GM10266 (cell line): ENCODE measurements at regions not wholly inside any gene's neighbourhood (a gene's known extent, or its start where the extent isn't known, plus 50 kb on each side); places are given as distances from the start of the nearest gene placed in this dataset.

Experiments used
- DNase-seq: peaks from one replicate; pipeline ENCODE4 v3.0.0; 2012; ENCODE audit errors: extremely low spot score
- TF ChIP-seq, protein P1 (sequence below): IDR thresholded peaks from 2 replicates; pipeline ENCODE4 v1.5.1; 2012; ENCODE audit warnings: mild to moderate bottlenecking, low read depth; ENCODE audit not compliant: control insufficient read depth, insufficient read depth; ENCODE audit errors: missing control alignments

DNA sequence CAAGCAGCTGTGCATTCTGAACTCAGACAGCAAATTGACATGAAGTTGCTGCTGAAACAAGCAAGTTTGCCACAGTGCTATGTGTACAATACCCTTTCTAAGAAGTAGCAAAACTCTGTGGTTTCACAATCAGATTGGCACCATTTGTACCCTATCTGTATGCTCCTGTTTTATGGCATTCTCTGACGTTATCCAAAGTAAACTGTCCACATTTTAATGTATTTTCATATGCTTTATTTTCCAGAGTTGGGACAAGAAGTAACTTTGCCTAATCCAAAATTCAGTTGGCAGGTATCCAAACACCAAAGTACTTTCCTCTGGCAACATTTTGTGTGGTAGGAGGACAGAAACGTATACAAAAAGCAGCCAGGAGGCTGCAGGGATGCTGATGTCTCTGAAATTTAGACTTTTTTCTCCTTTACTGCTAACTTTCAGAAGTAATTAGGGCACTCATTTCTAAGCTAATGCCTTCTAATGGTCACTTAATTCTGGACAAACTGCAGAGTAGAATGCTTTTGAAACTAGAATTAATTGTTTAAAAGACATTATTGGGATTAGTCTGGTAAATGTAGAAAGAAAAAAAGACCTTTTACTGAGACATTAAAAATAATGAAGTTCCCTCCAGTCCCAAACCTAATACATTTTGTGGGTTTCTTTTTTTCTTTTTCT is 414.7 kb upstream of the NRP1 start:
- TF ChIP-seq, protein P1, sequence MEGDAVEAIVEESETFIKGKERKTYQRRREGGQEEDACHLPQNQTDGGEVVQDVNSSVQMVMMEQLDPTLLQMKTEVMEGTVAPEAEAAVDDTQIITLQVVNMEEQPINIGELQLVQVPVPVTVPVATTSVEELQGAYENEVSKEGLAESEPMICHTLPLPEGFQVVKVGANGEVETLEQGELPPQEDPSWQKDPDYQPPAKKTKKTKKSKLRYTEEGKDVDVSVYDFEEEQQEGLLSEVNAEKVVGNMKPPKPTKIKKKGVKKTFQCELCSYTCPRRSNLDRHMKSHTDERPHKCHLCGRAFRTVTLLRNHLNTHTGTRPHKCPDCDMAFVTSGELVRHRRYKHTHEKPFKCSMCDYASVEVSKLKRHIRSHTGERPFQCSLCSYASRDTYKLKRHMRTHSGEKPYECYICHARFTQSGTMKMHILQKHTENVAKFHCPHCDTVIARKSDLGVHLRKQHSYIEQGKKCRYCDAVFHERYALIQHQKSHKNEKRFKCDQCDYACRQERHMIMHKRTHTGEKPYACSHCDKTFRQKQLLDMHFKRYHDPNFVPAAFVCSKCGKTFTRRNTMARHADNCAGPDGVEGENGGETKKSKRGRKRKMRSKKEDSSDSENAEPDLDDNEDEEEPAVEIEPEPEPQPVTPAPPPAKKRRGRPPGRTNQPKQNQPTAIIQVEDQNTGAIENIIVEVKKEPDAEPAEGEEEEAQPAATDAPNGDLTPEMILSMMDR: no peak
- no peak for DNase-seq

GRCh38 chr10:33746836-33747268 is 412.4 kb upstream of the NRP1 start:
- no peak for DNase-seq
- TF ChIP-seq, protein P1: no peak

GRCh38 chr10:33746186-33746585 is 411.7 kb upstream of the NRP1 start:
- no peak for DNase-seq
- TF ChIP-seq, protein P1: no peak

- no peak for DNase-seq
- TF ChIP-seq, protein P1: no peak
Measured at GRCh38 chr10:33743429-33743857, 409.0 kb upstream of the NRP1 start.

DNA sequence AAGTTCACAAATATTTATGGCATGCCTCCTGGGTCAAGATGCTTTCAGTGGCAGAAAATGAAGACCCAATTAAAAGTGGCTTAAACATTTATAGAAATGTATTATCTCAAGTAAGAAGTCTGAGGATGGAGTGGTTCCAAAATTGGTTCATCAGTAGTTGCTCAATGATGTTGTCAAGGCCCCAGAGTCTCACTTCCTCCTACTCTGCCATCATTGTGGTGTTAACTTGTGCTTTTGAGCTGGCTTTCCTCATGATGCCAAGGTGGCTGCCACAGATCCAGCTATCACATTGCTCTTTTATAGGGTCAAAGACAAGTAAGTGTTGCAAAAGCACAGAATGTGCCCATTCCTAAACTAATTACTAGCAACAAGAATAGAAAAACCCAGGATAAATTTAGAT is 404.6 kb upstream of the NRP1 start:
- no peak for DNase-seq
- TF ChIP-seq, protein P1: no peak

GRCh38 chr10:33735464-33735923 is 401.0 kb upstream of the NRP1 start:
- TF ChIP-seq, protein P1: no peak
- DNase-seq: no peak

DNA sequence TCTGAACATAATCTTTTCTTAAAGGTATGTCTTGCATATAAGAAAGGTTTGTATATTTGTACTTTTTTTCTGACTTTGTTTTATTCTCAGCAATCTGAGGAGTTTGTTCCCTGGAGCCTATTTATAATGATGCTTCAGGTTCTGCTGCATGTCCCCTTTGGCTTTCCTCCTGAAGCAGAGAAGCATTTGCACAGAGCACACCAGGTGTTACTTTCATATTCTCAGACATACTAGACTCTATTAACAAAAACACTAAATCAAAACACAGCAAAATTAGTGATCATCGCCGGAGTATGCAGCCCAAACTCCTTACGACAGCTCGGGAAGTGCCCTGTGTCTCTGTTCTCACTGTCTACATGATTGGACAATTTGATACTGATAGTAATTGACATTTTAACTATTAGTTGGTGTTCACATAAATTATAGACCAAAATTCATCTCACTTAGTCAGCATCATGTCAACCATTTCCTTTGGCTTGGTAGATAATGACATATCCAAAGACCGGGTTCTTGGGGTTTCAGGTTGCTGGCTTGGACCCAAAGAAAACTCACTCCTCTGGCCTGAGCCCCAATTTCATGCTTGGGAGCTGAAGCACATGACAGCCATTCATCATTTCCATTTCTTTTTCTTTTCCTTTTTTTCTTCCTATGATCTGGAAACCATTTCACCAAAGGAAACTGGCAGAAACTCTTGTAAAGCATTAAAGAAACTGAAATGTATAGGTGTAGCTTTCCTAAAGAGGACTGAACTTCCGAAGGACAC is 400.1 kb upstream of the NRP1 start:
- DNase-seq: no peak
- TF ChIP-seq, protein P1: no peak
